Right lobe of liver (tissue), 4 donors: ENCODE measurements at regions not wholly inside any gene's neighbourhood (a gene's known extent, or its start where the extent isn't known, plus 50 kb on each side); places are given as distances from the start of the nearest gene placed in this dataset.

ENCODE experiments used
- POLR2A ChIP-seq: fragments of 450-650 bp; IDR thresholded peaks from one replicate; pipeline ENCODE4 v1.6.1; 2017; ENCODE audit warnings: antibody characterized with exemption, mild to moderate bottlenecking
- TF ChIP-seq, protein P1 (sequence below), 4 donors: fragments of 200-600 bp in 3 of 4; fragments of 450-650 bp in 1 of 4; IDR thresholded peaks; one replicate each; pipeline versions ENCODE4 v1.5.1 to v1.8.0; 2016 to 2022; ENCODE audit warnings: antibody characterized with exemption in 4 of 4, mild to moderate bottlenecking in 2 of 4
- donor health status: DM: no; HTN: no; CAD: no.
- donor health status: DM: no; HTN: no; CAD: no.
- donor health status: DM: no; HTN: yes; CAD: no.

DNA sequence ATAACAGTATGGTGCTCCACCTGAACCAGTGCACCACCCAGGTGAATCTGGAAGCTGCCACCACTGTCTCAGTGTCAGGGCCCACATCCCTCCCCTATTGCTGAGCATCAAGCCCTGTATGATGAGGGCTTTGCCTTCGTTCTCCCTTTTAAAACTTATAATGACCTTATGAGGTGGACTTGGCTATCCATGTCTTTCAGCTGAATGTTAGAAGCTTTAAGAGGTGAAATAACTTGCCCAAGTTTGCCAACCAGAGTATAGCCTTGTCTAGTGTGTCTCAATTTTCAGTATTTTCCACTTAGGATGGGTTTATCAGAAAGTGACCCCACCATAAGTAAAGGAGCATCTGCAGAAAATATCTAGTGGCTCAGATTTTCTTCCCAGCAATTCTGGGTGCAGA lies 87.8 kb downstream of the SHOX2 start:
- no peak for TF ChIP-seq POLR2A
- TF ChIP-seq, protein P1, sequence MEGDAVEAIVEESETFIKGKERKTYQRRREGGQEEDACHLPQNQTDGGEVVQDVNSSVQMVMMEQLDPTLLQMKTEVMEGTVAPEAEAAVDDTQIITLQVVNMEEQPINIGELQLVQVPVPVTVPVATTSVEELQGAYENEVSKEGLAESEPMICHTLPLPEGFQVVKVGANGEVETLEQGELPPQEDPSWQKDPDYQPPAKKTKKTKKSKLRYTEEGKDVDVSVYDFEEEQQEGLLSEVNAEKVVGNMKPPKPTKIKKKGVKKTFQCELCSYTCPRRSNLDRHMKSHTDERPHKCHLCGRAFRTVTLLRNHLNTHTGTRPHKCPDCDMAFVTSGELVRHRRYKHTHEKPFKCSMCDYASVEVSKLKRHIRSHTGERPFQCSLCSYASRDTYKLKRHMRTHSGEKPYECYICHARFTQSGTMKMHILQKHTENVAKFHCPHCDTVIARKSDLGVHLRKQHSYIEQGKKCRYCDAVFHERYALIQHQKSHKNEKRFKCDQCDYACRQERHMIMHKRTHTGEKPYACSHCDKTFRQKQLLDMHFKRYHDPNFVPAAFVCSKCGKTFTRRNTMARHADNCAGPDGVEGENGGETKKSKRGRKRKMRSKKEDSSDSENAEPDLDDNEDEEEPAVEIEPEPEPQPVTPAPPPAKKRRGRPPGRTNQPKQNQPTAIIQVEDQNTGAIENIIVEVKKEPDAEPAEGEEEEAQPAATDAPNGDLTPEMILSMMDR (IDR thresholded peaks at IDR 0.05): no peak
